ENCODE measurements at regions not wholly inside any gene's neighbourhood (a gene's known extent, or its start where the extent isn't known, plus 50 kb on each side); places are given as distances from the start of the nearest gene placed in this dataset.

DNA sequence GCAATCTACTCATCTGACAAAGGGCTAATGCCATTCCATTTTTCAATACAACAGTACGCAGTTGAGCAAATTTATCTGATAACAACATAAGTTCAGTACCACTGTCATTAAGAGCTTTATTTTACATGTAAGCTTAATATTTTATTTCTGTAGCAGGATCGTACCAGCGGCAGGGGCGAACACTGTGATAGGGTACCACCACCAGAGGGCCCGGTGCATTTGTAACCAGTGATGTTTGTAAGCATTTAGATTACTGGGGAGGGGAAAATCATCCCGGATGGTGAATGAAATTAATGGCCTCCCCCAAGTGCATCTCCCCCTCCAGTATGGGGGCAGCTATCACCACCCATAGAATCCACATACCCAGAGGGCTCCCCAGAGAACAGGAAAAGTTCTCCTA lies 179.0 kb downstream of the ADGRA3 start:
- Histone ChIP-seq H3K4me3 (ENCODE audit: low read depth, low read length, poor library complexity, severe bottlenecking) (no peak overlapping the region), H3K27ac (ENCODE audit: low read depth, low read length, poor library complexity, severe bottlenecking) (no peak overlapping the region), H3K4me1 (ENCODE audit: insufficient read depth, low read length, poor library complexity, severe bottlenecking) (no peaks in the 10 kb centered on the region), H3K9me3 (ENCODE audit: low read depth, low read length, poor library complexity, severe bottlenecking) (no peaks in the 10 kb centered on the region), H3K36me3 (ENCODE audit: insufficient read depth, low read length, poor library complexity, severe bottlenecking) (no peaks in the 10 kb centered on the region), H3K27me3 (replicated peaks; ENCODE audit: insufficient read depth, low read depth, low read length, poor library complexity) (no peaks in the 10 kb centered on the region)
- ChIA-PET CTCF (no interaction called here), POLR2A (ENCODE audit: low non-redundant PET) (no interaction called here)
- no peak for TF ChIP-seq EZH2 (IDR thresholded peaks at IDR 0.05; ENCODE audit: borderline replicate concordance, low read depth, low read length, poor library complexity, severe bottlenecking)
- TF ChIP-seq, protein P1, sequence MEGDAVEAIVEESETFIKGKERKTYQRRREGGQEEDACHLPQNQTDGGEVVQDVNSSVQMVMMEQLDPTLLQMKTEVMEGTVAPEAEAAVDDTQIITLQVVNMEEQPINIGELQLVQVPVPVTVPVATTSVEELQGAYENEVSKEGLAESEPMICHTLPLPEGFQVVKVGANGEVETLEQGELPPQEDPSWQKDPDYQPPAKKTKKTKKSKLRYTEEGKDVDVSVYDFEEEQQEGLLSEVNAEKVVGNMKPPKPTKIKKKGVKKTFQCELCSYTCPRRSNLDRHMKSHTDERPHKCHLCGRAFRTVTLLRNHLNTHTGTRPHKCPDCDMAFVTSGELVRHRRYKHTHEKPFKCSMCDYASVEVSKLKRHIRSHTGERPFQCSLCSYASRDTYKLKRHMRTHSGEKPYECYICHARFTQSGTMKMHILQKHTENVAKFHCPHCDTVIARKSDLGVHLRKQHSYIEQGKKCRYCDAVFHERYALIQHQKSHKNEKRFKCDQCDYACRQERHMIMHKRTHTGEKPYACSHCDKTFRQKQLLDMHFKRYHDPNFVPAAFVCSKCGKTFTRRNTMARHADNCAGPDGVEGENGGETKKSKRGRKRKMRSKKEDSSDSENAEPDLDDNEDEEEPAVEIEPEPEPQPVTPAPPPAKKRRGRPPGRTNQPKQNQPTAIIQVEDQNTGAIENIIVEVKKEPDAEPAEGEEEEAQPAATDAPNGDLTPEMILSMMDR (conservative IDR thresholded peaks at IDR 0.05; ENCODE audit: low read depth, low read length), result no peak
- DNase-seq (ENCODE audit: low spot score), result no peak
- BruUV-seq (replicated peaks), result no TSS peak
- intact Hi-C loops (cut with micrococcal nuclease; ENCODE audit: unreplicated experiment), result no loop called here

DNA sequence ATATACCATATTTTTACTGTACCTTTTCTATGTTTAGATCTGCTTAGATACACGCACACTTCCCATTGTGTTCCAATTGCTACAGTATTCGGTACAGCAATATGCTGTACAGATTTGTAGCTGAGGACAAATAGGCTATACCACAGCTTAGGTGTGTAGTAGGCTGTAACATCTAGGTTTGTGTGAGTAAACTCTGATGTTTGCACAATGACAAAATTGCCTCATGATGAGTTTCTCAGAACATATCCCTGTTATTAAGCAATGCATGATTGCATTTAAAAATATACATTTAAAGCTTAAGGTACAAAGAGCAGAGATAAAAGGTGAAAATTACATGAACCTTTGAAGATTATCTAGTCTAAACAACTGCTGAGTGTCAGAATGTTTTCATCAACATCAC lies 181.7 kb downstream of the ADGRA3 start:
- BruUV-seq (replicated peaks), result no TSS peak
- CTCF ChIA-PET, result no interaction called here

DNA sequence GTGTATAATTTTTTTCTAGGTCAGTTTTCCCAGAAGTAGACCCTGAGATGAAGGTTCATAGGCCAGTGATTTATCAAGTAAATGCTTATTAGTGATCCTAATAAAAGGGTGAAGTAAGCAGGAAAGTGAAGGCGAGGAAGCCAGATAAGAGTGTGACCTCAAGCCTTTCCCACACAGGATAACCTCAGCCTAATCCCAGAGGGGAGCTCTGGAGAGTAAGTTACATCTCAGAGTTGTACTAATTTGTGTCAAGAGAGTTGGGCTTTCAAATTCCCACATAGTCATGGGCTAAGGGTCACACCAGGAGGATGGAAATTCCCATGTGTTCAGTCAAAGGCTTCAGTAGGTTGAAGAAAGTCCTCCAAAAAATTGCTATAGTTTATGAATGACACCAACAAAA lies 191.4 kb downstream of the ADGRA3 start:
- BruUV-seq (replicated peaks), result no TSS peak
- CTCF ChIA-PET, result no interaction called here

More for the DNA sequence above, 181.7 kb downstream of the ADGRA3 start:
- no peak for DNase-seq (ENCODE audit: low spot score)
- TF ChIP-seq EZH2 (IDR thresholded peaks at IDR 0.05; ENCODE audit: borderline replicate concordance, low read depth, low read length, poor library complexity, severe bottlenecking), result no peak
- TF ChIP-seq, protein P1 (conservative IDR thresholded peaks at IDR 0.05; ENCODE audit: low read depth, low read length), result no peak
- H3K27ac ChIP-seq (ENCODE audit: low read depth, low read length, poor library complexity, severe bottlenecking), result no peak overlapping the region
- intact Hi-C loops (cut with micrococcal nuclease; ENCODE audit: unreplicated experiment), result no loop called here
- H3K9me3 ChIP-seq (ENCODE audit: low read depth, low read length, poor library complexity, severe bottlenecking), result no peaks in the 10 kb centered on the region
- no peaks in the 10 kb centered on the region for H3K27me3 ChIP-seq (replicated peaks; ENCODE audit: insufficient read depth, low read depth, low read length, poor library complexity)
- H3K4me1 ChIP-seq (ENCODE audit: insufficient read depth, low read length, poor library complexity, severe bottlenecking), result no peaks in the 10 kb centered on the region
- no peaks in the 10 kb centered on the region for H3K36me3 ChIP-seq (ENCODE audit: insufficient read depth, low read length, poor library complexity, severe bottlenecking)
- H3K4me3 ChIP-seq (ENCODE audit: low read depth, low read length, poor library complexity, severe bottlenecking), result no peak overlapping the region
- POLR2A ChIA-PET (ENCODE audit: low non-redundant PET), result no interaction called here

More for the DNA sequence above, 191.4 kb downstream of the ADGRA3 start:
- POLR2A ChIA-PET (ENCODE audit: low non-redundant PET), result no interaction called here
- no peak overlapping the region for H3K4me3 ChIP-seq (ENCODE audit: low read depth, low read length, poor library complexity, severe bottlenecking)
- H3K27me3 ChIP-seq (replicated peaks; ENCODE audit: insufficient read depth, low read depth, low read length, poor library complexity), result no peaks in the 10 kb centered on the region
- intact Hi-C loops (cut with micrococcal nuclease; ENCODE audit: unreplicated experiment), result no loop called here
- no peaks in the 10 kb centered on the region for H3K36me3 ChIP-seq (ENCODE audit: insufficient read depth, low read length, poor library complexity, severe bottlenecking)
- no peak overlapping the region for H3K27ac ChIP-seq (ENCODE audit: low read depth, low read length, poor library complexity, severe bottlenecking)
- no peak for DNase-seq (ENCODE audit: low spot score)
- H3K4me1 ChIP-seq (ENCODE audit: insufficient read depth, low read length, poor library complexity, severe bottlenecking), result no peaks in the 10 kb centered on the region
- TF ChIP-seq, protein P1 (conservative IDR thresholded peaks at IDR 0.05; ENCODE audit: low read depth, low read length), result no peak
- TF ChIP-seq EZH2 (IDR thresholded peaks at IDR 0.05; ENCODE audit: borderline replicate concordance, low read depth, low read length, poor library complexity, severe bottlenecking), result no peak
- H3K9me3 ChIP-seq (ENCODE audit: low read depth, low read length, poor library complexity, severe bottlenecking), result no peaks in the 10 kb centered on the region
